Activated T-helper 2 cell treated with anti-CD3 and anti-CD28 coated beads, Interferon-gamma antibody, Interleukin-2, Interleukin-4, amounts not matched to agents 10 μg/mL and 5 μg/mL and 100 μg/mL, durations not matched to agents 14 hours and 24 hours and 36 hours (primary cell): ENCODE measurements at regions not wholly inside any gene's neighbourhood (a gene's known extent, or its start where the extent isn't known, plus 50 kb on each side); places are given as distances from the start of the nearest gene placed in this dataset.

Experiments
- DNase-seq: peaks from one replicate; pipeline ENCODE4 v3.0.0; 2021; ENCODE audit warnings: low spot score
- H3K27ac Mint-ChIP-seq: one replicate; pipeline ENCODE4 v1.8.0; 2021; ENCODE audit warnings: mixed read lengths
- H3K27me3 Mint-ChIP-seq: one replicate; pipeline ENCODE4 v1.8.0; 2021; ENCODE audit warnings: low read depth, mixed read lengths
- H3K36me3 Mint-ChIP-seq: one replicate; pipeline ENCODE4 v1.8.0; 2021; ENCODE audit warnings: low read depth, mixed read lengths
- H3K4me1 Mint-ChIP-seq: one replicate; pipeline ENCODE4 v1.8.0; 2021; ENCODE audit warnings: low read depth, mixed read lengths
- H3K4me3 Mint-ChIP-seq: one replicate; pipeline ENCODE4 v1.8.0; 2021; ENCODE audit warnings: low read depth, mild to moderate bottlenecking, moderate library complexity, mixed read lengths
- H3K9me3 Mint-ChIP-seq: one replicate; pipeline ENCODE4 v1.8.0; 2021; ENCODE audit warnings: mixed read lengths
- intact Hi-C: fragments of 100-400 bp; cut with micrococcal nuclease; formaldehyde crosslinking; loops from one replicate; pipeline ENCODE4 v1.15.1; 2023

DNA sequence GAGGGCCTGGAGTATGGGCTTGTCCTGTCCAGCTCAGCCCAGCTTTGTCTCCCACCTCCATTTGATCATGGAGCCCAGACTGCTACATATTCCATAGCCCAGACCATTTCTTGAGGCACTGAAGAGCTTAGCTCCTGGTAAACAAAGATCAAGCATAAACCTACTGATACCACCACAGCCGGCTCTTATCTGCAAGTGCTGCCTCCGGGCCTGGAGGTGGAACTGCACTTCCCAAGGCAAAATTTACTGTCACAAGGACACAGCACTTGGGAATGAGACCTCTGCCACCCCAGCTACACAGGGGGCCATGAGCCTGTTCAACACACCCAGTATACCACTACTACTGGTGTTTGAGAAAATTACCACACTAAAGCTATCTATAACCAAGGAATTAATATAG is 53.7 kb upstream of the PLSCR5 start:
- no peaks in the 10 kb centered on the region for H3K9me3 Mint-ChIP-seq
- no peaks in the 10 kb centered on the region for H3K4me1 Mint-ChIP-seq
- H3K27me3 Mint-ChIP-seq, result no peaks in the 10 kb centered on the region
- H3K4me3 Mint-ChIP-seq, result no peak overlapping the region
- intact Hi-C loops, result no loop called here
- no peak overlapping the region for H3K27ac Mint-ChIP-seq
- no peak for DNase-seq
- no peaks in the 10 kb centered on the region for H3K36me3 Mint-ChIP-seq

DNA sequence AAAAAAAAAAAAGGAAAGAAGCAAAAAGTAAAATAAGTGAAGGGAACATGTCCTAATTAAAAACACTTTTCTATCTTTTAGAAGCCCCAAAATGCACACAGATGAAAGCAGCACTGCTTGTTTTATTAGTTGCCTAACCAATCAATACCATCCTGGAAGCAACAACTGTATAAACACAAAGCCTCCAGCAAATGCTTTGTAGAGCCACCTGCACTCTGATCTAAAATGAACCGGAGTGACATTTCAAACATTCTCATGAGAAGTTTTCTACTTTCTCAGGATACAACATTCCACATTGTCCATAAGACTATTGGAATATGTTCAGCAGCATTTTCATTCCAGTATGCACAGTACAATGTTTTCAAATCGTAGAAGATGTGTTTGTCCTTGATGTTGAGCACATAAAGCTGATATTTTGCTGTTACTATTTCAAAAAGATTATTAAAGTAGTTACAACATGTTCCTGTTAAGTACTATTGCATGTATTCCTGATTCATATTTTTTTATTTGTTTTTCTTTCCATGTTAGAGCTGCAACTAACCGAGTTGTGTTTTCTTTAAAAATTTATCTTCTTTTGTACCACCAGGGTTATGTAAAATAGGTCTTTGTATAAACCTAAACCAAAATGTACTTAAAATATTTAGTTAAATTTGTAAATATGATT is 50.3 kb upstream of the PLSCR5 start:
- H3K4me3 Mint-ChIP-seq, result no peak overlapping the region
- H3K9me3 Mint-ChIP-seq, result no peaks in the 10 kb centered on the region
- intact Hi-C loops, result no loop called here
- H3K36me3 Mint-ChIP-seq, result no peaks in the 10 kb centered on the region
- no peak for DNase-seq
- no peaks in the 10 kb centered on the region for H3K27me3 Mint-ChIP-seq
- no peak overlapping the region for H3K27ac Mint-ChIP-seq
- no peaks in the 10 kb centered on the region for H3K4me1 Mint-ChIP-seq
